Coronary artery (tissue), 2 donors: ENCODE measurements at regions not wholly inside any gene's neighbourhood (a gene's known extent, or its start where the extent isn't known, plus 50 kb on each side); places are given as distances from the start of the nearest gene placed in this dataset.

Source experiments
- DNase-seq: peaks from one replicate; pipeline ENCODE4 v3.0.0-alpha.2; 2017; ENCODE audit warnings: low spot score
- H3K27ac ChIP-seq, 2 donors: fragments of 200-600 bp; sonication (generic); one replicate each; pipeline ENCODE4 v1.5.1; 2016 to 2019
- H3K4me3 ChIP-seq: fragments of 200-600 bp; sonication (generic); 2 replicates; pipeline ENCODE4 v1.5.1; 2016; ENCODE audit warnings: mild to moderate bottlenecking, moderate library complexity
- CTCF ChIP-seq: fragments of 200-600 bp; sonication (generic); IDR thresholded peaks from one replicate; pipeline ENCODE4 v1.5.1; 2019; ENCODE audit warnings: antibody characterized with exemption

DNA sequence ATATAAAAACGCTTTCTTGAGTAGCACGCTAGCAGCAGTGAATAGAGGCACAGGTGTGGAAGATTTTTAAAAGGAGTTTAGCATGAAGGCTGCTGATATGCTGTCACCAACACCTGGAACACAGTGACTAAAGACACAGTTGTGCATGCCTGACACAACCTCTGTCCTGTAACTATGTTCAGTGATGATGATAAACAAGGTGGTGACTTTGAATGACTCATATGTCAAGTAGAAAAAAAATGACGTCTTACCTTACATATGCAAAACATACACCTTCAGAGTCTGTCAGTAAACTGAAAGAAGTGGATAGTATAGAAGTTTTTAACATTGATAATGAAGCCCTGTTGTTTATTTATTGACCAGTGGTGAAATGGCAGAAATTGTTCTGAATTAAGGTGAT is 66.2 kb upstream of the ADCY2 start:
- TF ChIP-seq CTCF, result no peak
- no peak overlapping the region for H3K27ac ChIP-seq
- no peak for DNase-seq
- no peak overlapping the region for H3K4me3 ChIP-seq

GRCh38 chr5:7330256-7330655 is 65.7 kb upstream of the ADCY2 start:
- TF ChIP-seq CTCF, result no peak
- no peak overlapping the region for H3K27ac ChIP-seq
- no peak overlapping the region for H3K4me3 ChIP-seq
- no peak for DNase-seq

DNA sequence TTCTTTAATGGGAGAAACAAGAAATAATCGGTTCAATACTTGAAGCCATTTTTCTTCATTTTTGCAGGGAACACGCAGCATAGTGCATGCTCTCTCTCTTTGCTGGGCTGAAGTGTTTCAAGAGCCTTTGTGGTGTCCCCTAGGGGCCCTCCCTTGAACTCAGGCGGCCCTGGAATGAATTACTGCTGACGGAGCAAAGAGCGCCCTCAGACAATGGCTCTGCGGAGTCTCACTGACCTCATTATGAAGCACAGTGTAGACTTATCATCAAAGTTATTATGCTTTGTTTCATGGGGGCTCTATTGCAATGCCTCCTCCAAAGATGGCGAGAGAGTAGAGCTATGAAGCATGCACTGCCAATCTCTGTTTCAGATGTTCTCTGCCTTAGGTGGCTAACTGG is 64.8 kb upstream of the ADCY2 start:
- H3K4me3 ChIP-seq, result no peak overlapping the region
- TF ChIP-seq CTCF, result no peak
- DNase-seq, result no peak
- no peak overlapping the region for H3K27ac ChIP-seq
